ENCODE measurements at regions not wholly inside any gene's neighbourhood (a gene's known extent, or its start where the extent isn't known, plus 50 kb on each side); places are given as distances from the start of the nearest gene placed in this dataset.

DNA sequence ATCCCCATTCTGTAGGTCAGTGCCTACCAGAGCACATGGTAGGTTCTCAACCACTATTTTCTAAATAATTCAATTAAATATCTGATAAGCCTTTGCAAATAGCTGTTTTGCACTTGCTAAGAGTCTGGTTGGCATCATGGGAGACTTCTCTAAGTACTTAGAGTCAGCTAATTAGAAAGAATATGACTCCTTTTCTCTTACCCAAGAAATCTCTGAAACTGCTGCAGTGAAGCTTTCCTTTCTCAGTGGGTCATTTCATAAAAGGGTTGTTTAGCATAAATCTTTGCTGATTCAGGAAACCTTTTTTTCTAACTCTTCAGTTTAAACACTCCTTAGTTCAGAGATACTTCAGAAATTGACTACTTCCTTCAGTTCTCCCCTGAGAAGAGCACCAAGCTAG is 438.9 kb downstream of the ADRA2A start:
- H3K27me3 ChIP-seq (ENCODE audit: low read depth) = peaks cover 28% of the 10 kb centered on the region
- H3K36me3 ChIP-seq = no peaks in the 10 kb centered on the region
- H3K4me3 ChIP-seq = no peak overlapping the region
- H3K27ac ChIP-seq (replicated peaks) = no peak overlapping the region
- TF ChIP-seq, protein P1, sequence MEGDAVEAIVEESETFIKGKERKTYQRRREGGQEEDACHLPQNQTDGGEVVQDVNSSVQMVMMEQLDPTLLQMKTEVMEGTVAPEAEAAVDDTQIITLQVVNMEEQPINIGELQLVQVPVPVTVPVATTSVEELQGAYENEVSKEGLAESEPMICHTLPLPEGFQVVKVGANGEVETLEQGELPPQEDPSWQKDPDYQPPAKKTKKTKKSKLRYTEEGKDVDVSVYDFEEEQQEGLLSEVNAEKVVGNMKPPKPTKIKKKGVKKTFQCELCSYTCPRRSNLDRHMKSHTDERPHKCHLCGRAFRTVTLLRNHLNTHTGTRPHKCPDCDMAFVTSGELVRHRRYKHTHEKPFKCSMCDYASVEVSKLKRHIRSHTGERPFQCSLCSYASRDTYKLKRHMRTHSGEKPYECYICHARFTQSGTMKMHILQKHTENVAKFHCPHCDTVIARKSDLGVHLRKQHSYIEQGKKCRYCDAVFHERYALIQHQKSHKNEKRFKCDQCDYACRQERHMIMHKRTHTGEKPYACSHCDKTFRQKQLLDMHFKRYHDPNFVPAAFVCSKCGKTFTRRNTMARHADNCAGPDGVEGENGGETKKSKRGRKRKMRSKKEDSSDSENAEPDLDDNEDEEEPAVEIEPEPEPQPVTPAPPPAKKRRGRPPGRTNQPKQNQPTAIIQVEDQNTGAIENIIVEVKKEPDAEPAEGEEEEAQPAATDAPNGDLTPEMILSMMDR (IDR thresholded peaks at IDR 0.05; ENCODE audit: borderline replicate concordance) = no peak
- DNase-seq = no peak
- H3K4me1 ChIP-seq = no peaks in the 10 kb centered on the region
- H3K9me3 ChIP-seq (replicated peaks) = no peaks in the 10 kb centered on the region
- intact Hi-C loops (cut with micrococcal nuclease) = no loop called here

DNA sequence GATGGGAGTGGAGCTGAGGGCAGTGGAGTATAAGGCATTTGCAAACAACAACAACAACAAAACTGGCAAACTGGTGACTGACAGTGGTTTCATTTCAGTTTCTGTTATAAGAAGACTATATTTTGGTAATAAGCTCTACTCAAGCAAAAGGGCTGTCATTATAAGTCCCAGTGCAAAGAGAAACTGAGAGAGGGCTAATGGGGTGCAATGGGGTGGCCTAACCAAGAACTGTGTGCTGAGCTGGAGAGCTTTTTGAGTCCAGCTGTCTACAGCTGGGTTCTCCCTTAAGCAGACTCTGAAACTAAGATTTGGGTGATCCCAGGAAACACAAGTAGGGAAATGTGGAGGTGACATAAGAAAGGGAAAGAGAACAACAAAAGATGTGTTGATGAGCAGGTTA is 439.3 kb downstream of the ADRA2A start:
- DNase-seq = no peak
- H3K4me1 ChIP-seq = no peaks in the 10 kb centered on the region
- TF ChIP-seq, protein P1 (IDR thresholded peaks at IDR 0.05; ENCODE audit: borderline replicate concordance) = no peak
- no peaks in the 10 kb centered on the region for H3K9me3 ChIP-seq (replicated peaks)
- intact Hi-C loops (cut with micrococcal nuclease) = no loop called here
- H3K4me3 ChIP-seq = no peak overlapping the region
- no peaks in the 10 kb centered on the region for H3K36me3 ChIP-seq
- no peak overlapping the region for H3K27ac ChIP-seq (replicated peaks)
- H3K27me3 ChIP-seq (ENCODE audit: low read depth) = peaks cover 28% of the 10 kb centered on the region

DNA sequence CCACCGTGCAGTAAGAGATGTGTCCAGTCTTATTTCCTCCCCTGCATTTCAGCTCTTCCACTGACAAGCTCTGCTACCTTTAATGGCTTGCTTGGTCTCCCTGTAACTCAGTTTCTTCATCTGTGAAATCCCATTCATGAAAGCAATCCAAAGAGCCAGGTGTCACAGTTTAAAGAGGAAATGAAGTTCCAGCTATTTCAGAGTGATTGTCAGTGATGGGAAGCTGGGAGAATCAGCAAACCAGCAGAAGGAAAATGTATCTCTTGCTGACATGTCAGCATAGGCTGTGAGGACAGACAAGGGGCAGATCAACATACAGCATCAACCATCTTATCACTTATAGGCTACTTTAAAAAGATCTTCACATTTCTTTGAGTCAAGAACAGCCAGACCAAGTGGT is 445.3 kb downstream of the ADRA2A start:
- DNase-seq = no peak
- peaks cover 3% of the 10 kb centered on the region for H3K27me3 ChIP-seq (ENCODE audit: low read depth)
- H3K4me3 ChIP-seq = no peak overlapping the region
- H3K36me3 ChIP-seq = no peaks in the 10 kb centered on the region
- intact Hi-C loops (cut with micrococcal nuclease) = no loop called here
- TF ChIP-seq, protein P1 (IDR thresholded peaks at IDR 0.05; ENCODE audit: borderline replicate concordance) = no peak
- no peaks in the 10 kb centered on the region for H3K9me3 ChIP-seq (replicated peaks)
- no peak overlapping the region for H3K27ac ChIP-seq (replicated peaks)
- H3K4me1 ChIP-seq = no peaks in the 10 kb centered on the region

DNA sequence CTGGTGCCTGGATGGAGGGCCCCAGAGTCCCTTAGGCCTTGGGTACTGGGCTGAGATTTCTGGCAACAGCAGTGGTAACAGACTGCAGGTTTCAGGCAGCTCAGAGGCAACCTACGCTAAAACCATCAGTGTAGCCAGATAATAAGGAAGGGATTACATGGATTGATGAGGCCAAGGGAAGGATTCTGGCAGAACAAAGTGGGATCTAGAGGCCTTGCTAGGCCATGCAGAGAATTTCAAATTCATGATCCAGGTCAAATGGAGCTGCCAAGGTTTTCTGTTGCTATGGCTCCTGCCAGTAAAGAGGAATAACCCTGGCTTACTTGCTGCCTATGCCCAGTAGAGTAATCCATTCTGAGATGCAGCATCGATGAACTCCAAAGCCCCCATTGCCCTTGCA is 445.7 kb downstream of the ADRA2A start:
- intact Hi-C loops (cut with micrococcal nuclease) = no loop called here
- Histone ChIP-seq H3K4me3 (no peak overlapping the region), H3K27me3 (ENCODE audit: low read depth) (peaks cover 1% of the 10 kb centered on the region), H3K9me3 (replicated peaks) (no peaks in the 10 kb centered on the region), H3K4me1 (no peaks in the 10 kb centered on the region), H3K36me3 (no peaks in the 10 kb centered on the region), H3K27ac (replicated peaks) (no peak overlapping the region)
- no peak for DNase-seq
- TF ChIP-seq, protein P1 (IDR thresholded peaks at IDR 0.05; ENCODE audit: borderline replicate concordance) = no peak

DNA sequence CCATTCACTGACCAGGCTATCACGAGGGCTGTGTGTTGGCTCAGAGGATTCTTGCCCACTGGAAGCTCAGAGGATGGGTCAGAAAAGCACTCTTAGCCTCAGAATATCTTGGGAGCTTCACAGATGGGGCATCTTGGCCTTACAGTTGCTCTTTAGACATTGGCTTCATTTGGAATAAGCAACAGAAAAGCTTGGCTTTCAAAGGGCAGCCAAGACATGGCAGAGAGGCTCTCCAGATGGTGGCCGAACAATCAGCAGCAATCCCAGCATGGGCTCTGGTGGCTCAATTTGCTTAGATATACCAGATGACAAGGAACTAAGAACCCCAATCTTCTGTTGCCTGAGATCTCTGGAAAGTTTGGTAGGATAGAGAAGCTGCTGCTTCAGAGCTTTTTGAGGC is 446.2 kb downstream of the ADRA2A start:
- no peaks in the 10 kb centered on the region for H3K36me3 ChIP-seq
- TF ChIP-seq, protein P1 (IDR thresholded peaks at IDR 0.05; ENCODE audit: borderline replicate concordance) = no peak
- DNase-seq = no peak
- H3K4me3 ChIP-seq = no peak overlapping the region
- no peaks in the 10 kb centered on the region for H3K27me3 ChIP-seq (ENCODE audit: low read depth)
- no peak overlapping the region for H3K27ac ChIP-seq (replicated peaks)
- H3K4me1 ChIP-seq = no peaks in the 10 kb centered on the region
- no peaks in the 10 kb centered on the region for H3K9me3 ChIP-seq (replicated peaks)
- intact Hi-C loops (cut with micrococcal nuclease) = no loop called here

DNA sequence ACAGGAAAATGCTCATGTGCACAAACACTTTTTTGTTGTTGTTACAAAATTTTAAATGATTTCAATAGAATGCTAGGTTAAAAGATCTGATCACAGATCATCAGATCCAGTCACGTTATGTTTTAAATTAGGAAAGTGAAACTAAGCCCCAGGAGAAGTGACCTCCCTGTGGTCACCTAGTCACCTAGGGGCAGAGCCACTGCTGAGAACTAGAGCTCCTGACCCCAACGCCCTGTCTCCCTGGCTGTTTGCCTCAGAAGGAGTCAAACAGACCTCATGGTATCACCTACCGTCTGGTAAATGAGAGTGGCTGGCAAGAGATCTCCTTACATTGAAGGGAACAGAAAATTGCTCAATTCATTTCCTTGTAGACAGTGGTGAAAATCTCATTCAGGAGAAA is 447.3 kb downstream of the ADRA2A start:
- Histone ChIP-seq H3K4me3 (no peak overlapping the region), H3K36me3 (no peaks in the 10 kb centered on the region), H3K9me3 (replicated peaks) (no peaks in the 10 kb centered on the region), H3K27ac (replicated peaks) (no peak overlapping the region), H3K27me3 (ENCODE audit: low read depth) (no peaks in the 10 kb centered on the region), H3K4me1 (no peaks in the 10 kb centered on the region)
- TF ChIP-seq, protein P1 (IDR thresholded peaks at IDR 0.05; ENCODE audit: borderline replicate concordance) = no peak
- intact Hi-C loops (cut with micrococcal nuclease) = no loop called here
- no peak for DNase-seq
